HG03039 (cell line): ENCODE measurements at regions not wholly inside any gene's neighbourhood (a gene's known extent, or its start where the extent isn't known, plus 50 kb on each side); places are given as distances from the start of the nearest gene placed in this dataset.

ENCODE experiments used
- ATAC-seq: cut with Tn5 transposase; IDR thresholded peaks from one replicate; pipeline ENCODE4 v1.9.1; 2021; ENCODE audit warnings: mild to moderate bottlenecking, moderate library complexity; ENCODE audit not compliant: unreplicated experiment

- ATAC-seq = no peak
Measured at GRCh38 chr1:212189352-212189738, 95.9 kb upstream of the PPP2R5A start.

GRCh38 chr1:212190169-212190568 is 95.0 kb upstream of the PPP2R5A start:
- ATAC-seq = no peak

GRCh38 chr1:212192261-212192998 is 92.8 kb upstream of the PPP2R5A start:
- no peak for ATAC-seq

DNA sequence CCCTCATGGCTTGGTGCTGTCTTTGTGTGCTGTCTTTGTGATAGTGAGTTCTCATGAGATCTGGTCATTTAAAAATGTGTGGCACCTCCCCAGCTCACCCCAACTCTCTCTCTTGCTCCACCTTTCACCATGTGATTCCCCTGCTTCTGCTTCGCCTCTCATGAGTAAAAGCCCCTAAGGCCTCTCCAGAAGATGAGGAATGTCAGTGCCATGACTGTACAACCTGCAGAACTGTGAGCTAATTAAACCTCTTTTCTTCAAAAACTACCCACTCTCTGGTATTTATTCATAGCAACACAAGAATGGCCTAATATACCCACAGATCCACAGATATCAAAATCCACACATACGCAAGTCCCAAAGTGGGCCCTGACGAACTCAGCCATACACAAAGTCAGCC is 88.9 kb upstream of the PPP2R5A start:
- no peak for ATAC-seq

DNA sequence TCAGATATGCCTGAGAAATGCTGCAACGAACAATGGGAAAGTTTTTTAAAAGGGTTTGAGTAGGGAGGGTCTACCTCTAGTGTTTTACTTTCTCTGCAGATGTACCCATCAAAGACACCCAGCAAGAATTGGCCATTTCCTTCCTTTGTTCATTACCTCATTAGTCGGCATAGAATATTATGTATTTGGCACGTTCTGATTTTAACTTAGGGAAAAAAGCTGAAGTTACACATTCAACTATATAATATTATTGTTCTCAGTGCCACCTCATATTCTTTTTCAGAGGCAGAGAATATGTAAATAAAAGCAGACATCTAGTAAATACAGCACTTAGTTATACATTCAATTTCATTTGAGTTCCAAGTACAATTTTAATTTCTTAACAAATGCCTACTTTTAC is 83.7 kb upstream of the PPP2R5A start:
- ATAC-seq = no peak

- ATAC-seq = no peak
Measured at GRCh38 chr1:212203630-212204029, 81.6 kb upstream of the PPP2R5A start.

GRCh38 chr1:212205006-212205405 is 80.2 kb upstream of the PPP2R5A start:
- no peak for ATAC-seq

DNA sequence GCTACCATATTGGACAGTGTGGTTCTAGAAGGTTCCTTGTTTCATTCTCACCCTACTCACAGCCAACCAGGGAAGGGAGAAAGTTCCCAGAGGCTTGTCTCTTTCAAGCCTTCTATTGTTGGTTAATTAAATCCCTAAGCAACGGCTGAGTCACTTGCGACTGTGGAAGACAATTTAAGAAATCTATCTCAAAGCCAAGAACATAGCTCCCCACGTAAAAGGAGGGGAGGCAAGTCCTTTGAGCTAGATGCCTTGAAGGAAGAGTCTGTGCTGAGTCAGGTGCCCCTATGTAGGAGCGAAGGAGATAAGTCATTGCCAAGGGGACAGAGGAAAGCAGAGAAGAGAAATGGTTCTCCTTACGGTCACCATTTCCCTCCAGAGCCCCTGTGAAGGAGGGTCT is 79.4 kb upstream of the PPP2R5A start:
- ATAC-seq = no peak

GRCh38 chr1:212207118-212207517 is 78.1 kb upstream of the PPP2R5A start:
- ATAC-seq = no peak

- ATAC-seq = no peak
Measured at GRCh38 chr1:212207822-212208520, 77.2 kb upstream of the PPP2R5A start.

- ATAC-seq = no peak
Measured at GRCh38 chr1:212208978-212209644, 76.1 kb upstream of the PPP2R5A start.

DNA sequence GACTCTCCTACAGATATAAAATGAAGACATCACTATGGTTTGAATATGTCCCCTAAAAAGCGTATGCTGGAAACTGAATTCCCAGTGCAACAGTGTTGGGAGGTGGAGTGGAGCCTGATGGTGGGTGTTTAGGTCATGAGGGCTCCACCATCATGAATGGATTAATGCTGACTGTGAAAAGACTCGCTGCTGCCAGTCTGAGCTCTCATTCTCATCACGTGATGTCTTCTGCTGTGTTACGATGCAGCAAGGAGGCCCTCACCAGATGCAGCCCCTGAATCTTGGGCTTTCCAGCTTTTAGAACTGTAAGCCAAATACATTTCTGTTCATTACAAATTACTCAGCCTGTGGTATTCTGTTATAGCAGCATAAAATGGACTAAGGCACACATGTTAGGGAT is 73.8 kb upstream of the PPP2R5A start:
- no peak for ATAC-seq

DNA sequence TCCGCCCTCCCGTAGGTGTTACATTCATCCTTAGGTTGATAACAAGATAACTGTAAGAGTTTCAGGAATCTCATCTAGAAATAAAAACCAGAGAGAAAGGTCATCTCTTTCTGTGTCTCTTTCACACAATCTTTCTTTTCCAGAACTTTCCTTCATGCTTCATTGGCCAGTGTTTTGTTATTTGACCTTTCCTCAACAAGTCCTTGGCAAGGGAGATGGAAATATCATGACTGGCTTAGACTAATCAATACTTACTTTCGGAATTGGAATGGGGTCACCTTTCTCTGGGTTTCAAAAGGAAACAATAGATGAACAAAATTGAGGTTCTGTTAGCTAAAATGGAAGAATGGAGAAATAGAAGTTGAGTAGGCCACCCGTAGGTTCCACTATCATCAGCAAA is 72.9 kb upstream of the PPP2R5A start:
- ATAC-seq = no peak

GRCh38 chr1:212212906-212213305 is 72.3 kb upstream of the PPP2R5A start:
- no peak for ATAC-seq

DNA sequence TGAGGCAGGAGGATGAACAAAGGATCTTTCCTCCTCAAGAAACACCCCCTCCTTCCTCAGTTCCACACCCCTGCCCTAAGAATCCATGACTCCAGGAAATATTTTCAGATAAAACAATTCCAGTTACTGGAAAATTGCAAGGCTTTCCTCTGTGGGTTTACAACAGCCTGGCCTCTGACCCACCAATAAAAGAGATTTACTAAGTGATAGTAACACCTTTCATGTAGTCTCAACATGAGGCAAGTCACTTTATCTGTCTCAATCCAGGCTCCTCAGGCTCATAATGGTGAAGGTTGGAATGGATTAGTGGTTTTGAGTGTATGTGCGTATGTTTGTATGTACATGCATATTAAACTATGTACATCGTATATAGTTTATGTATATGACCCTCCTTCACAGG is 71.4 kb upstream of the PPP2R5A start:
- no peak for ATAC-seq

DNA sequence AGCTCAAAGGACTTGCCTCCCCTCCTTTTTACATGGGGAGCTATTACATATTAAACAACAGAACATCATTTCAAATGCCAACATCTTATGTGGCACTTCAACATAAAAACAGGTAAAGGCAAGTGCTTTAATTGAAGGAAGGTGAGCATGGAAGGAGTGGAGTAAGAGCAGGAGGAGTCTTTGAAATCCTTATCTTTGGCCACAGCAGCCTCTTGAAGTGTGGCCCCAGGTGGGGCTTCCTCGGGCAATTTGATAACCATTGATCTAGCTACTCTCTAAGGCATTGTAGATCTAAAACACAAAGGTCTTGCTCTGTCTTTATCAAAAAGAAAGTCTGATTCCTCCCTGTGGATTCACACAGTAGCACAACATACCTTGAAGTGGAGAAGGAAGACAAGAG is 70.9 kb upstream of the PPP2R5A start:
- no peak for ATAC-seq

- ATAC-seq = no peak
Measured at GRCh38 chr1:212215910-212216309, 69.3 kb upstream of the PPP2R5A start.

- no peak for ATAC-seq
Measured at GRCh38 chr1:212217633-212218032, 67.6 kb upstream of the PPP2R5A start.

GRCh38 chr1:212218065-212218464 is 67.1 kb upstream of the PPP2R5A start:
- ATAC-seq = no peak

- peak; percentile 90 for ATAC-seq
Measured at GRCh38 chr1:212218911-212219310, 66.3 kb upstream of the PPP2R5A start.

- ATAC-seq = no peak
Measured at GRCh38 chr1:212219679-212220463, 65.3 kb upstream of the PPP2R5A start.
